NCI-H1436 (cell line): ENCODE measurements at regions not wholly inside any gene's neighbourhood (a gene's known extent, or its start where the extent isn't known, plus 50 kb on each side); places are given as distances from the start of the nearest gene placed in this dataset.
"Not testable (repeated sequence)": the region's sequence is repeated elsewhere in the genome, so short reads cannot be mapped to it uniquely, and the experiment has no call there.

Source experiments
- DNase-seq: peaks from one replicate; lab custom pipeline; 2025; lab: John Stamatoyannopoulos, UW

DNA sequence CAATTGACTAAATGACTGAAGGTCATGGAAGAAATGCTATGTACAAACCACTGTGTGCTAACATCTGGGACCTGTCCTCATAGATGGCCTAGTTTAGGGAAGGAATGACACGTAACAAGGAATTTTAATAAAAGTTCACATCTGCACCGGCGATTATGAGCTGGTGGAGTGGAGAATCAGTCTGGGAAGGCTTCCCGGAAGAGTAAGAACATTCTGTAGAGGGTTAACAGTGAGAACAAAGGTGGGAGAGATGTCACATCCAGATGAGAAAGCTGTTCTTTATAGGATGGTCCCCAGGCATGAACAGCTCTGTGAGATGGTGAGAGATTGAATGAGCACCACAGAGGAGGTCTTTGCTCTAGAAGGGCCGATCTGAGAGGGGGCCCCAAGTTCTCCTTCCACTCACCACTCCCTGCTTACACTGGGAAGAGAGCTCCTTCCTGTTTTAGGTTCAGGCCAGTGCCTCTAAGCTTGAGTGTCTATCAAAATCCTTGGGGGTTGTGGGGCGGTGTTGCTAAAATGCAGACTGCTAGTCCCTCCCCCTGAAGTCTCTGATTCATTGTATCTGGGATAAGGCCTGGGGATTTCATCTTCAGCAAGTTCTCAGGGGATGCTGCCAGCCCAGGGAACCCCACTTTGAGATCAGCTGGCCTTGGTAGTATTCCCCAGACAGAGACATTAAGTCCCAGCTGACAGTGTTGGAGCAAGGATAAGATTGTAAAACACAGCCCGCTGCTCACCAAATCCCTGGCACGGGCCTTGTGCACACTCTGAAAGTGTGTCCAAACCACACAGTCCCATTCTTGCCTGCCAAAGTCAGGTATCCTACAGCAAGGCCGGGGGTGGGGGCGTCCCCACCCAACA is 294.7 kb upstream of the MAF start:
- DNase-seq = no peak

DNA sequence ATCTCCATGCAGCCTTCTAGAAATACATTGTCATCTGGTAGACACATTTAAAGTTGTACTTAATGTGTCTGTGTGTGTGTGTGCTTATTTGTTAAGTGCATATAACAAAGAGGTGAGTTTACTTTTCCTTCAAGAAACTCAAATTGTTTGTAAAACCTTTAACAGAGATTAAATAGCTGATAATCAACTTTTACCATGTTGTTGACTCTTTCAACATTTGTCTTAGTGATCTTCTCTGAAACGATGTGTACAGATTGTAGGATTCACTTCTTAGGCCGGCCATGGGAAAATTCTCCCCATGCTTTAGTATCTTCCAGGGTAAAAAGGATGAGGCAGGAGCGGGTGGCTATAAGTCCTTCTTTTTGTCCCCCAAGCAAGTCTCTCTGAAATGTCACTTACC is 292.9 kb upstream of the MAF start:
- DNase-seq = no peak

DNA sequence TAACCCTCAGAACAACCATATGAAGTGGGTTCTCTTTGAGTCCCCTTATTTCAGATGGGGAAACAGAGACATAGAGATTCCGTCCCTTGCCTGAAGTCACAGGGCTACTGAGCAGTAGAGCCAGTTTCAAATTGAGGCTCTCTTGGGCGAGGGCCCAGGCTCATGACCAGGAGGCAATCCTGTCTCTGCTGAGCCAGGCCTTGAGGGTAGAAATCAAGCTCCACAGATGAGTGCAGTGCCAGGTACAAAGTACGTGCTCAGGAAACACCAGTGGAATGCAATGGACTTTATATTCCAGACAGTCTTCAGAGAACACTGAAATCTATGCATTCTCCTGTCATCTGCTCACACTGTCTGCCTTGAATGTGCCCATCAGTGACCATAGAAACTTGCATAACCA is 291.7 kb upstream of the MAF start:
- DNase-seq = no peak

DNA sequence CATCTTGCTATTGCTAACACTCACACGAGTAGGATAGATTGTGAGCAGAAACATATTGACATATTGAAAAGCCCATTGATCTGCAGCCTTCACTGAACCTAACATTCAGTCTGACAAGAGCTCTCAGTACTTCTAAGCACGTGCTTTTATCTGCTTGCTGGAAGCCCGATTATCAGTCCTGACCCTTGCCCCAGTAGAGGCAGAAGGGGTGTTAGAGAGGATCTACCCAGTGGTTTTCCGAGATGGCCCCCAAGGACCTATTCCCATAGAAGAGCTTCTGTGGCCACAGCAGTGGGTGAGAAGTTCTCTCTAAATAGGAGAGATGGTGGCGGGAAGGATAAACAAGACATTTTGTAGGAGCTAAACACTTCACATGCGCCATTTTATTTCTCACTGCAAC is 290.9 kb upstream of the MAF start:
- no peak for DNase-seq

DNA sequence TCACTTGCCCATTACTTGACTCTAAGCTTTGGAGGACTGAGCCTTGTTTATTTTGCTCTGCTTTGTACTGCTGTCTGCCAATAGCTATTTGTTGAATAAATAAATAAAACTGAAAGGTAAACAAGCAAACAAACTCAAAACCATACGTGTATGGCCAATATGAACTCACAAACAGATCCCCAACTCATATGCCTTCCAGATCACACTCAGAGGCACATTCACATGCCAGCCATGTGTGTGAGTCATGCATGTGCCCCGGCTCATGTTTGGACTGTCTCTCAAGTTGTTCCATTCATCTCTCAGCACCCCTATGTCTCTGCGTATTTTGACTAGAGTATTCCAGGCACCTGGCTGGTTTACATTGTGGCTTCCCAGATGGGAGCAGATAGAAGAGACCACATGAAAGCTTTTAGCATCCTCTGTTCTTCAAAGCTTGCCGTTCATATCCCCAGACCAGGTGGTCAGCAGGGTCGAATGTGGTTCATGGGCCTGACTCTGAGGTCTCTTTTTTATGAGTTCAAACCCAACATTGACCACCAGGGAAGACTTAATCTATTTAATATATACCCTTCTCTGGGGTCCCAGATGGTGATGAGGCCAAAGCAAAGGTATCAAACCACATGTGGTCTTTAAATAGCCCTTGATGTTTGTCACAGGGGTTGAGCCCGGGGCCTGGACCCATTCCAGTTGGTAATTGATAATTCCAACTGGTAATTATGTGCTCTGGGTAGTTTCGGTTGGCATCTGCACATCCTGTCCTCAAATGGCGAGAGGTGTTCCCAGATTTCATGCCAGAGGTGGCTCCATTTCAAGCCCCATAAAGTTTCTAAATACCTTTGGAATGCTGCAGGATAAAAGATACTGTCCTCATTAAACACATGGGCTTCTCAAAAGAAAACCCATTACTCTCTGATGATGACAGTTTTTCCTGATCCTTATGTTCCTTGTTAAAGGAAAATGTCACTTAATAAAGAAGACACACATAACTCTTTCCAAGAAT is 287.3 kb upstream of the MAF start:
- DNase-seq = no peak

DNA sequence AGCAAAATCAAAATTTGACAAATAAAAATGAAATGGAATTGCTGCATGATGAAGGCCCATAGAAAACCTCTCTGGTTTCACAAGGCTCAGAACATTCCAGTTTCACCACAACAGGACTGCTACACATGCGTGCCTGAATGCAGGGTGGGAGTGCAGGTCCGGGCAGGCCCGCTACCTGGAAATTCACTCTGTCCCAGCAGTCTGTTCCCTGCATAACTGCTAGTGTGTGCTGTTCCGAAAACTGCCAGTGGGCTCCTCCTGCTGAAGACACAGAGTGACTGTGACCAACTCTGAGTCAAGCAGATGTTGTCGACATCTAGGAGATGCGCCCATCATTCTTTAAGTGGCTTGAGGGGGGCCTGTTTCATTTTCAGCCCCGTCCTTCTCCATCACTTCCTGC is 284.8 kb upstream of the MAF start:
- no peak for DNase-seq

DNA sequence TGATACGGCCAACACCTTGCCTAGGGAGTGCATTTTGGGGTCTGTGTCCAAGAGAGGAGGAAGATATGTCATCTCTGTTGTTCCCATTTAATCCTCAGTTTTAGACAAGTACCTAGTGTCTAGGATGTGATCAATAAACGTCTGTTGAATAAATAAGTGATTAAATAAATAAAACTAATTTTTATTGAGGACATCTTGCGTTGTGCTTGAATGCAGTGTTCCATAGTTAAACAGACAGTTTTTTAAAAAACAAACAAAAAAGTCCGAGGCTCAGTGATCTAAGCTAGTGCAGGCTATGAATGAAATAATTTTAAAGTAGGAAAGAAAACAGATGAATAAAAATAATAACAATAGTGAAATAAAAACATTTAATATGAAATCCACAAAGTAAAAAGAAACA is 283.0 kb upstream of the MAF start:
- DNase-seq = no peak

DNA sequence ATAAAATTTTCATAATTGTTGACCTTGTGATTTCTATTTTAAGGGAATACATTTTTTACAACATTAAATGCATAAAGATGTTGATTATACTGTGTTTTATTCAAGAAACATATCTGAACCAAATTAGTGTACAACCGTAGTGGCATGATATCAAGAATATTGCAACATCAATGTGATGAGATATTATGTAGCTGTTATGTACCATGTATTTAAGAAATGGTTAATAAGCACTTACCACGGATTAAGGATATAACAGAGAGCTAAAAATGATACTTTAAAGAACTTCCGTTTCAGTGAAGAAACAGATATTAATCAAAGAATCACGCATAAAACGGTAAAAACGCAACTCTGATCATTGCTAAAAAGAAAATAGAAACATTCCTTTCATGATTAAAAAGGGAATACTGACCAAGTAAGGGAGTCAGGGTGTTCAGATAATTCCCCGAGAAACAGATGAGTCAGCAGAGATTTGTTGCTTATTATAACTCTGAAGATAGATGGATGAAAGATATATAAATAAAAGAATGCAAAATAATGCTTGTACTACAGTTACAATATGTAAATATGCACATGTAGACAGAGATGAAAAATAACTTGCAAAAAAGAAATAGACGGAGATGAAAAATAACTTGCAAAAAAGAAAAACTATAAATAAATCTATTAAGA is 281.9 kb upstream of the MAF start:
- DNase-seq = no peak

DNA sequence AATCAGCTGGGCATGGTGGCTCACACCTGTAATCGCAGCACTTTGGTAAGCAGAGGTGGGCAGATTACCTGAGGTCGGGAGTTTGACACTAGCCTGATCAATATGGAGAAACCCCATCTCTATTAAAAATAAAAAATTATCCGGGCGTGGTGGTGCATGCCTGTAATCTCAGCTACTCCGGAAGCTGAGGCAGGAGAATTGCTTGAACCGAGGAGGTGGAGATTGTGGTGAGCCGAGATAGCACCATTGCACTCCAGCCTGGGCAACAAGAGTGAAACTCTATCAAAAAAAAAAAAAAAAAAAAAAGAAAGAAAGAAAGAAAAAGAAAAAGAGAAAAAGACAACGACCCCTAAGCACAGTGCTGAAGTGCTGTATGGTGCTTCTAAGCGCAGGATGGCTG is 280.6 kb upstream of the MAF start:
- not testable (repeated sequence) for DNase-seq

DNA sequence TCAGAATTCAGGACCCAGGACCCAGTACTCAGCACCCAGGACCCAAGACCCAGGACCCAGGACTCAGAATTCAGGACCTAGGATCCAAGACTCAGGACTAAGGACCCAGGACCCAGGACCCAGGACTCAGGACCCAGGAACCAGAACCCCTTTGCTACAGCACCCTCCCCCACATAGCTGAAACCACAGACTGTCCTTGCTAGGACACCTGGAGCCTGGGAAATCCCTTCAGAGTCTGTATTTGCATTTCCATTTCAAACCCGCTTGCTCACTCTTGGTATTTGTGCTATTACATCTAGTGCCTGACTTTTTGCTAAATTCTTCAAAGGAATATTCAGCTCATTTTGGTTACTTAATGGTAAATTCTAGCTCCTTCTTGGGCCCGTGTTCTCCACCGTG is 275.8 kb upstream of the MAF start:
- no peak for DNase-seq

DNA sequence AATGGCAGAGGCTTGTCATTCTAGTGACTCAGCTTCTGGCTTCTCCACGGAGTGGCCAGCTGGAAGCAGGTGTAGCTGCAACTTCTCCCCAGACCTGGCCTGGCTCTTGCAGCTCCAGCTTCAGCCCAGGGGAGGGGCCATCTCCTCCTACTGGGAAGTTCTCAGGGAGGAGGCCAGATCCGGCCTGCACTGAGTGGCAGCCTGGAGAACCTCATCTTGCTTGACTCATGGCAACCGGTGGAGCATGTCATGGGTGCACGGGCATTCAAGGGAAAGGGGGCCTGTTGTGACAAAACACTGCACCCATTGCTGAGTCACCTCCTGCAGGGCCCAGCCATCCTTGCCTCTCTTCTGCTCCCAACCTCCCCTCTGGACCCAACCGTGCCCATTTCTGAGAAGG is 273.9 kb upstream of the MAF start:
- no peak for DNase-seq

DNA sequence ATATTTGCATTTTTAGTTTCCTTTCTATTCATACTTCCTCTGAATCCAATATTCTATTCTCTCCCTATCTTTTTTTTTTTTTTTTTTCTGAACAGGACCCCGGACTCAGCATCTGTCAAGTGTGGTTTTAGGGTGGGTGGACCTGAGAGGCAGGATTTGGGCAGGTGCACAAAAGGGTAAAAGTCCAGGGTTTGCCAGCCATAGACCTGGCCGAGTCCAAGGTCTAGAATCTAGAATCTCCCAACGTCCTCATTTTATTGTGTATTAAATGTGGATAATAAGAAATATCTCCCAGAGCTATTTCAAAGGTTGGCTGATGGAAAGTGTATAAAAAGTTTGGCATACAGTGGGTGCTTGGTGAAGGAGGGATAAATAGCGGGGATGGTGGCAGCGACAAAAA is 273.3 kb upstream of the MAF start:
- no peak for DNase-seq

DNA sequence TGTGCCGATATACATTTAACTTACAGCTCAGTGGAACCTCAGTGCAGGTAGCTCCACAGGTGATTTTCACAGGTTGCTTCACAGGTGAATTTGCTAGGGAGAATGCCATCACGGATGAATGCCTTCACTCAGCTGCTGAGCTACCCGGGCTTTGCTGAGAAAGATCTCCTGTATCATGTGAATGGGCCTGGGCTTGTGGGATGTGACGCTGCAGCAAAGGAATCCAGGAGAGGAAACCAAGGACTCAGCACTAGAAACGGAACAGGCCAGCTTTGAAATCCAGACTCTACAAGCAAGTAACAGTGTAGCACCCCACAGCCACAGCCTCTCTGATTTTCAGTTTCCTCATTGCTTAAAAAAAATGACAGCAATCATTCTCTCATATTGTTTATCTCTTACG is 271.4 kb upstream of the MAF start:
- no peak for DNase-seq

DNA sequence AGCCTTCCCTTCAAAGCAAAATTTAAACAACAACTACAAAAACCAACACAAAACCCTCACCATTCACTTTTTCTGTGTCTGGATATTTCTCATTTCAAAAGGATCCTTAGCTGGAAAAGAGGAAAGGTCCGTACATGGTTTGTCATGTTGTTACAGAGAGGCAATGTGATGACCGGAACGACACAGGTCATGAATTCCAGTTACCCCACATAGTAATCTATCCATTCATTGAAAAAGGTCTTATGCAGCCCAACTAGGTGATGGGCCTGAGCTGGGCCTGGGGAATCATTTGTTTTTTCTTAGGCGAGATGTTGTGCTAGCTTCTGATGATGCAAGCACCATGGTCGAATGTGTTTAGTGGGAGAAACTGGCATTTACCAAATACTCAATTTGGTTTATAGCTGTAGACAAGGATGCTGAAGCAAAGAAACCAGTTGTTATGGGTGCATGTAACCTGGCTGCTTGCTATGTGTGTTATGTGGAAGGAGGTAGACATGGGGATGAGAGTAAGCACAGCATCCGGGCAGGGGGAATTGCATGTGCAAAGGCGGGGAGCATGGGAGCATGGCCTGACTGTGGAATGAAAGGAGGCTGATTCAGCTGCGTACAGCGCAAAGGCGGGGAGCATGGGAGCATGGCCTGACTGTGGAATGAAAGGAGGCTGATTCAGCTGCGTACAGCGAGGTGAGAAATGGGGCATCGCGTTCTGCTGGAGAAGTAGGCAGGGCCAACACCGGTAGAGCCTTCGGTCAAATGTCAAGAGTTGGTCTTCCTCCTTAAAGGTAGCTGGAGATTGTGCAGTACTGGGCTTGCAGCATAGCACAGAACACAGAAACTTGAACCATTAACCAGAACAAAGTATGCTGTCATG is 269.7 kb upstream of the MAF start:
- no peak for DNase-seq

DNA sequence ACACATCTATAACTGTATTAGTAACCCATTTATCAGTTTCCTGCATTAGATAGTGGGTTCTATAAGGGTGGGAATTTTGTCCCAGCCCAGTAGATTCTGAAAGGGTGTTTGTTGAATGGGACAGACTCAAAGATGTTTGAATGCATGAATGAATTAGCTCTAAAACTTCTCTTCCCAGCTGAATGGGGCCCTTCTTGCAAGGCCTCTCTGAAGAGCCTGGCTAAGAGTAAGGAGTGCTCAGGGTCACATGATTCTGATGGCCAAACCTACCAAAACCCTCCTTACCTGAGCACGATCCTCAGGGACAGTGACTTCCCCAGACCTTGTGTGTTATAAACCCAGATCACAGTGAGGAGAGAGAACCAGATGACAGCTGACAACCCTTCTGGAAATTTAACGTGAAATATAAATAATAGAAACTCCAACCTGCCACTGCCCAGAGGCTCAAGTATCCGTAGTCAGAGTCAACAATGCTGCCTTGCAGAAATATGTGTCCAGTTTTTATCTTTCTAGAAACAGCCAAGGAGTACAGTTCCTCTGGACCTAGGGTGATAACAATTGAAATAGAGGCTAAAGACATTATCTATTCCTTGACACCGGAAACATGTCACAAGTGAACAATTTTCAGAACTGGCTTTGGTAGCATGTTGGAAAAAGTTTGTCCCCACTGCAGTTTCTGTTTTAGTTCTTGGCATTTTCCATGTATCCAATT is 268.9 kb upstream of the MAF start:
- no peak for DNase-seq

DNA sequence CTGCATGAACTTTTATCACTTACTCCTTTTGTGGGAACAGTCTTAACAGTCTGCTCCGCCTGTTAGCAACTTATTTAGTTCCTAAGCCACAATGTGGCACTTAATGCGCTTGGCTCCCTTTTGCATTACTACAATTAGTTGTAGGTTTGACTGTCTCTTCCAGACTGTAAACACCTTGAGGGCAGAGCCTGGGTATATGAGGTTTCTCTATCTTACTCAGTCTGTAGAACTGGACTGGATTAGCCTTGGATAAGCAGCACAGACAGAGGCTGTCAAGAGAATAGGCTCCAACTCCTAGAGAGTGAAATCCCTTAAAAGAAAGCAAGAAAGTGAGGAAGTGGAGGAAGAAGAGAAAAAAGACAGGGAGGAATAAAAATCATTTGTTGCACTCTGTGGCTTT is 268.3 kb upstream of the MAF start:
- no peak for DNase-seq

DNA sequence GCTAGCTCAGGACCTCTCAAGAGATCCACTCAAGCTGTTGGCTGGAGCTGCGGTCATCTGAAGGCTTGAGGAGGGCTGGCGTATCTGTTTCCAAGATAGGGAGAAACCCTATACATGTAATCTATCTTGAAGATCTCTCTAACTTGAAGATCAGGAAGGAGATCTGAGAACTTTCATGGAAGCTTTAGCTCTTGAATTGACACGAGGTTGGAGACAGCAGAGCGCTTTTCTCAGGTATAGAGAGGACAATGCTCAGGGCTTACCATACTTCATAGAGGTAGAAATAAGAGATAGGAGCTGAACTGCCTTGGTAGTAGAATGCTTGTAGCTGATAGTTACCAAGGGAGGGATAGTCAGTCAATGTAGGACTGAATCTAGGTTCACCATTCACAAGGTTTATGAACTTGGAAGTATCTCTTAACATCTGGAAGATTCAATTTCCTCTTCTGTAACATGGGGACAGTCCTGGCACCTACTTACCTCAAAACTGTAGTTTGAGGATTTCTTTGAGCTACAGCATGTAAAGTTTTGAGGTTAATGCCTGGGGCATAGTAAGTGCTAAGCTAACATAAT is 267.0 kb upstream of the MAF start:
- no peak for DNase-seq

DNA sequence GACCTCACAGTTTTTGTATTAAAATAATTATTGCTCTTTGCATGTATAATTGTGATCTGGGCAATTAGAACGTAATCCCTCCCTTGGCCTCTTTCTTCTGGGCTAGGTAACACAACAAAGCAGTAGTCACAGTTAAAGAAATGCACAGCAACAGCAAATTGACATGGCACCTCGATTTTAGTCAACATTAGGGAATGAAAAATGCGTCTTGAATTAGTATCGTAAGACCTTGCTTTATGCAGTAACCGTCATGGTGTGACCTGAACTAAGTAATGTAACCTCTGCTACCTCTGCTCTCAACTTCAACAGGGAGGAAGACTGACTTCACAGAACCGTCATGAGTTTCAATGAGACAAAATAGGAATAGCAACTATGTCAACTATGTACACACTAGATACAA is 265.4 kb upstream of the MAF start:
- DNase-seq = no peak

DNA sequence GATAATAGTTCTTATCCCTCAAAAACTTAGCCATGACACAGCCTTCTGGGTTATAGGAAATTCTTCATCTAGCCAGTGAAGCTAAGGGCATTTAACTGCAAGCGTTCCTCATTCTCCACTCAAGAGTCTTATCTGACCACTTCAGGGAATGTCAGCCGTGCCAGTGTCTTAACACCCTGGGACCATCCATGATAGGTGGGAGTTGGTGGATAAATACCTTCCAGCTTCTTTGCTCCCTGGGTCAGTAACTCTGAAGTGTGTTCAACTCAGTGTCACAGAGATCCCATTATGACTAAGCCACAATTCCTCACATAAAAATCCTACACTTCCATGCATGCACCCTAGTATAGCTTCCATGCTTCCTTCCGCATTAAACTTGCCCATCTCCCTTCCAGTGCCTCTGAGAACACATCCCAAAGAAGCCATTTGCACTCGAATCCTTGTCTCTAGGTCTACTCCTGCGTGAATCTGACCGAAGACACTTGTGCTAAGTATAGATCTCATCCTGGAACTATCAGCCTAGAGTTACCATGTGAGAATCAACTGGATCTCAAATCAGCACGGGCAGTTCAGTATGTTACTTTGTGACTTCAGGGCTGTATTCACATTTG is 264.3 kb upstream of the MAF start:
- no peak for DNase-seq
